ENCODE measurements at regions not wholly inside any gene's neighbourhood (a gene's known extent, or its start where the extent isn't known, plus 50 kb on each side); places are given as distances from the start of the nearest gene placed in this dataset.

DNA sequence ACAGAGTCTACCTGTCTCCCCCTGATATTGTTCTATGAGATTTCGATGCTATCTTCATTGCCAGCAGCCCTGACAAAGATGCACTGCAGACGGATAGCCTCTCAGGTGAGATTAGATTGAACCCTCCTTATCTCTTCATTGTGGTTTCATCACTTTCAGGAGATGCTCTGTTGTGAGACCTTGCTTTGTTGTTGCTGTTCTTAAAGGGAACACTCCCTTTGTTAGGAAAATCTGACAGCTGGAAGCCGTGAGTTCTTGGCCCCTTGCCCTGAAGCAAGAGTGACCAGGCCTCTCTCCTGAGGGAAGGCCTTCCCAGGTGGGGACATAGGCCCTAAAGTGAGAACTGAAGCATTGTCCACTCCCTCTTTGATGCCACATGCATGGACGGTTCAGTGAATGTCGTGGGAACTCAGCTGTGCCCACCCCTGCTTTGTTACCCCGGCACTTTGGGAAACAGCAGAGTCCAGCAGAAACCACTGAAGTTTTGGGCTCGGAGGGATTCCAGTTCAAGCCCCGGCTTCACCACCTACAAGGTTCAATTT lies 976.1 kb downstream of the TBC1D22A start:
- no peak for DNase-seq (ENCODE audit: low read depth in 2 of 2)

GRCh38 chr22:47736186-47737034 lies 974.0 kb downstream of the TBC1D22A start:
- DNase-seq (ENCODE audit: low read depth in 2 of 2): no peak

- no peak for DNase-seq (ENCODE audit: low read depth in 2 of 2)
Observed at GRCh38 chr22:47734511-47734910, 972.1 kb downstream of the TBC1D22A start.

- DNase-seq (ENCODE audit: low read depth in 2 of 2): no peak
Observed at GRCh38 chr22:47727641-47728040, 965.2 kb downstream of the TBC1D22A start.

DNA sequence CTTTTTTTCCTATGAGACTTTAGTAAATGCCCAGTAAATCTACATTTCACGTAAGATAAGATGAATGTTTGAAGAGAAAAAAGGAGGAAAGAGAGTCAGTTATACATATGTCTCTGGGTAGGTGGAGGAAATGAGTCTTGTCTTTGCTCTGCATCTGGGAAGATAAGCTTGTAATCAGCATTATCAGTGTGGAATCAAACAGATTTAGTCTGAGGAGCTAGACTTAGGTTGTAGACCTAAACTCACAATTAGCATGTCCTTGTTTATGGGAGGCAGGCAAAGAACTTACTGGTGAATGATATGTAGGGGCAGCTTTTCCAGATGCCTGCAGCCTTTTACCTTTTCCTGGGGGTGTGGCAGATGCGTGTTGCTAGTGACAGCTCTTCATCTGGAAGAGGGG lies 962.3 kb downstream of the TBC1D22A start:
- no peak for DNase-seq (ENCODE audit: low read depth in 2 of 2)

DNA sequence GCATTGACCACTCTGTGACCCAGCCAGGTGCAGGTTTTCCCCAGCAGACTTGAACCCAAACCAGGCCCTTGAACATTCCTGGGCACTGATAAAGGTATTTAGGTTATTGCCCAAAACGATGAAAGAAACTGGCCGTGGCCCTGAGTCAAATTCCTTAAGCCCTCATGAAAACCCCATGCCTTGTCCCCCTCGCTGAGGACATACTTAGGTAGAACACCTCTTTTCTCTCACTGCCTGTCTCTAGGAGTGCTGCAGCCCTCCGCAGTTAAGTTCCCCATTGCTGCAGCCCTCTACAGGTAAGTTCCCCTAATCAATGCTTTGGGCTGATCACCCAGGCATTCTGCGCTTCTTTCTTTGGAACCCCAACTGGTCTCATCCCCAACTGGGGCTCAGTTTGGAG lies 961.6 kb downstream of the TBC1D22A start:
- DNase-seq (ENCODE audit: low read depth in 2 of 2): no peak

- DNase-seq (ENCODE audit: low read depth in 2 of 2): no peak
Observed at GRCh38 chr22:47718337-47718736, 955.9 kb downstream of the TBC1D22A start.

GRCh38 chr22:47716890-47717615 lies 954.6 kb downstream of the TBC1D22A start:
- DNase-seq (ENCODE audit: low read depth in 2 of 2): no peak

GRCh38 chr22:47715866-47716578 lies 953.6 kb downstream of the TBC1D22A start:
- no peak for DNase-seq (ENCODE audit: low read depth in 2 of 2)

GRCh38 chr22:47713941-47714340 lies 951.5 kb downstream of the TBC1D22A start:
- DNase-seq (ENCODE audit: low read depth in 2 of 2): no peak

- DNase-seq (ENCODE audit: low read depth in 2 of 2): no peak
Observed at GRCh38 chr22:47710135-47710534, 947.7 kb downstream of the TBC1D22A start.

- no peak for DNase-seq (ENCODE audit: low read depth in 2 of 2)
Observed at GRCh38 chr22:47705350-47705749, 942.9 kb downstream of the TBC1D22A start.

GRCh38 chr22:47698906-47699305 lies 936.5 kb downstream of the TBC1D22A start:
- no peak for DNase-seq (ENCODE audit: low read depth in 2 of 2)

GRCh38 chr22:47697861-47698260 lies 935.4 kb downstream of the TBC1D22A start:
- DNase-seq (ENCODE audit: low read depth in 2 of 2): no peak

- no peak for DNase-seq (ENCODE audit: low read depth in 2 of 2)
Observed at GRCh38 chr22:47696776-47697175, 934.3 kb downstream of the TBC1D22A start.

DNA sequence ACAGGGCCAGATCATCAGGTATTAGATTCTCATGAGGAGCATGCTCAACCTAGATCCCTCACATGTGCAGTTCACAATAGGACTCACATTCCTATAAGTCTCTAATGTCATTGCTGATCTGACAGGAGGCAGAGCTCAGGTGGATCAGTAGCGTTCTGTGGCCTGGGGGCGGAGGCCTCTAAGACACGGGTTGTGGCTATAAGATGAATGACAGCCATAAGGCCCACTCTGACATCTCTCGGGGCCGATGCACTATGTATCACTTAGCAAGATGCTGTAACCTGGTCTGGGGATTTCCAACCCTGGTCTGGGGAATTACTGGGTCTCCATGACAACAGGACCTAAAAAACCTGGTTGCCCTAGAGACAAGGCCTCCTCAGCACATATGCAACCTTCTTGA lies 932.7 kb downstream of the TBC1D22A start:
- DNase-seq (ENCODE audit: low read depth in 2 of 2): no peak

DNA sequence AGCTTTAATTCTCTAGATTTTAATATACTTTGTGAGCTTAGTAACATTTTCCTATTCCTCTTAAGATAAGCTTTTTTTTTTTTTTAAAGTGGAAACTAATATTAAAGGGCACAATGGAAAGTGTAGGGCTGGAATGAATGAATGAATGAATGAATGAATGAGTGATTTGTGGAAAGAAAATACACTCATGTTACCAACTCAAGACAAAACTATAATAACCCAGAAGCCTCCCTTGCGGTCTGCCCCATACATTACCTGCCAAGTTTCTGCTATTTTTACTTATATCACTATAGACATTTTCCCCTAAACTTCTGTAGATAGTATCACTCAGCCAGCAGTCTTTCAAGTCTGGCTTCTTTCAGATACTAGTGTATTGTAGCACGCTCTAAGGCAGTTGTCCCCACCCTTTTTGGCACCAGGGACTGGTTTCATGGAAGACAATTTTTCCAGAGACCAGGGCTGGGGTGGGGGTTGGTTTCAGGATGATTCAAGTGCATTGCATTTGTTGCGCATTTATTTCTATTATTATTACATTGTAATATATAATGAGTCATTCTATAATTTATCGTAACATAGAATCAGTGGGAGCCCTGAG lies 932.2 kb downstream of the TBC1D22A start:
- DNase-seq (ENCODE audit: low read depth in 2 of 2): no peak

DNA sequence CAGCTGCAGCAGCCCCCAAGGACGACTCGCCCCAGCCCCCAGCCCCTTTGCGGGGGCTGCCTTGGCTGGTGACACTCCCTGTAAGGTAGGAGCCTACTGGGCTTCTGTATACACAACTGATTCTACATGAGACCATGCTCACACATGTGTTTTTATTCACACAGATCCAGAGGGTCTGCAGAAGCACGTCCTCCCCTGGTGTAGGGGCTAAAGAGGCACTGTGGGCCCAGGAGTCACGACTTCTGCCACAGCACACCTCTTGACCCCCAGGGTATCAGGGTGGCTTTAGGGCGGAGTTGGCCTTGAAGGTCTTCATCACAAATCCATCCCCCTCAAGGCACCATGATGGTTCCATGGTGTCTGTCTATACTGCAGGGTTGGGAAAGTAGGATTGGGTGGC lies 931.2 kb downstream of the TBC1D22A start:
- no peak for DNase-seq (ENCODE audit: low read depth in 2 of 2)

DNA sequence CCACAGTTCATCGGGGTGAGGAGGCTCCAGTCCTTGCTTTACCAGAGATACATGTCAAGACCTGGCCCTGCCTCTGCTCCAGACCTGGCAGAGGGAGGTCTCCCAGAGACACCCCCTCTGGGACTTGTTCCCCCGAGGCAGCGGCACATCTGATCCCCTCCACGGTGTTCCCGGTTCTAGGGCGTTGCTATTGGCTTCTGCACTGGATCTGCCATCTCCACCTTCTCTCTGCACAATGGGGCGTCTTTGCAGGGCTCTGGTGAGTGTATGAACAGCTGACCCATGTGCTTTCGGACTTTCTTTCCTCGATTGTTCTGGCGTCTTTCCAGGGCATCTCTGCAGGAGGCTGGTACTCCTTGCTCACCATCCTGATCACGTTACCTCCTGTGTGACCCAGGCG lies 930.4 kb downstream of the TBC1D22A start:
- no peak for DNase-seq (ENCODE audit: low read depth in 2 of 2)

- no peak for DNase-seq (ENCODE audit: low read depth in 2 of 2)
Observed at GRCh38 chr22:47691152-47691895, 928.9 kb downstream of the TBC1D22A start.

GRCh38 chr22:47690586-47690985 lies 928.1 kb downstream of the TBC1D22A start:
- DNase-seq (ENCODE audit: low read depth in 2 of 2): no peak
